C4-2B (cell line): ENCODE measurements at regions not wholly inside any gene's neighbourhood (a gene's known extent, or its start where the extent isn't known, plus 50 kb on each side); places are given as distances from the start of the nearest gene placed in this dataset.

Experiments used
- CTCF ChIP-seq: fragments of 450-650 bp; conservative IDR thresholded peaks from 2 replicates; pipeline ENCODE4 v1.5.1; 2017; ENCODE audit warnings: mild to moderate bottlenecking
- ZFX ChIP-seq: fragments of 450-650 bp; IDR thresholded peaks from 2 replicates; pipeline ENCODE4 v1.6.1; 2017

- no peak for TF ChIP-seq CTCF
- TF ChIP-seq ZFX: no peak
These were observed 143.6 kb upstream of the TCF4 start for GRCh38 chr18:55731594-55732042.
